ENCODE measurements at regions not wholly inside any gene's neighbourhood (a gene's known extent, or its start where the extent isn't known, plus 50 kb on each side); places are given as distances from the start of the nearest gene placed in this dataset.
"Not testable (repeated sequence)": the region's sequence is repeated elsewhere in the genome, so short reads cannot be mapped to it uniquely, and the experiment has no call there.

DNA sequence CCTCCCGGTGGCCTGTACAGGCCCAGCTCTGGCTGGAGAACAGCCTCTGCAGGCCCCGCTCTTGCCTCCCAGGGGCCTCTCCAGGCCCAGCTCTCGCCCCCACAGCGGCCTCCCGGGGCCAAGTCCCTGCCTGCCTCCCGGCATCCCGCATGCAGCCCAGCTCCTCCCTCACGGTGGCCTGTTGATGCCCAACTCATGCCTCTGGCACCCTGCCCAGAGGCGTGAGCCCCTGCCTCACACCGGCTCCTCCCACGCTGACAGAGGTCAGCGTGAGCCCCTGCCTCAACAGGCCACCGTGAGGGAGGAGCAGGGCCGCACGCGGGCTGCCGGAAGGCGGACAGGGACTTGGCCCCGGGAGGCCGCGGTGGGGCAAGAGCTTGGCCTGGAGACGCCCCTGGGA lies 157.0 kb upstream of the CDK13 start:
- not testable (repeated sequence) for TF ChIP-seq EZH2 (IDR thresholded peaks at IDR 0.05; ENCODE audit: borderline replicate concordance)
- TF ChIP-seq, protein P1, sequence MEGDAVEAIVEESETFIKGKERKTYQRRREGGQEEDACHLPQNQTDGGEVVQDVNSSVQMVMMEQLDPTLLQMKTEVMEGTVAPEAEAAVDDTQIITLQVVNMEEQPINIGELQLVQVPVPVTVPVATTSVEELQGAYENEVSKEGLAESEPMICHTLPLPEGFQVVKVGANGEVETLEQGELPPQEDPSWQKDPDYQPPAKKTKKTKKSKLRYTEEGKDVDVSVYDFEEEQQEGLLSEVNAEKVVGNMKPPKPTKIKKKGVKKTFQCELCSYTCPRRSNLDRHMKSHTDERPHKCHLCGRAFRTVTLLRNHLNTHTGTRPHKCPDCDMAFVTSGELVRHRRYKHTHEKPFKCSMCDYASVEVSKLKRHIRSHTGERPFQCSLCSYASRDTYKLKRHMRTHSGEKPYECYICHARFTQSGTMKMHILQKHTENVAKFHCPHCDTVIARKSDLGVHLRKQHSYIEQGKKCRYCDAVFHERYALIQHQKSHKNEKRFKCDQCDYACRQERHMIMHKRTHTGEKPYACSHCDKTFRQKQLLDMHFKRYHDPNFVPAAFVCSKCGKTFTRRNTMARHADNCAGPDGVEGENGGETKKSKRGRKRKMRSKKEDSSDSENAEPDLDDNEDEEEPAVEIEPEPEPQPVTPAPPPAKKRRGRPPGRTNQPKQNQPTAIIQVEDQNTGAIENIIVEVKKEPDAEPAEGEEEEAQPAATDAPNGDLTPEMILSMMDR (IDR thresholded peaks at IDR 0.05; ENCODE audit: poor library complexity), result not testable (repeated sequence)

All from hepatocyte (in vitro differentiated cells).